ENCODE measurements at regions not wholly inside any gene's neighbourhood (a gene's known extent, or its start where the extent isn't known, plus 50 kb on each side); places are given as distances from the start of the nearest gene placed in this dataset.

GRCh38 chr13:110773480-110773879, 60.0 kb downstream of the ING1 start:
- no peak for DNase-seq

GRCh38 chr13:110774051-110774450, 60.6 kb downstream of the ING1 start:
- DNase-seq: no peak

- no peak for DNase-seq
Observed at GRCh38 chr13:110774490-110774889, 61.0 kb downstream of the ING1 start.

- no peak for DNase-seq
Observed at GRCh38 chr13:110775576-110775975, 62.1 kb downstream of the ING1 start.

GRCh38 chr13:110777251-110777820, 63.8 kb downstream of the ING1 start:
- DNase-seq: no peak

- no peak for DNase-seq
Observed at GRCh38 chr13:110779022-110779421, 65.5 kb downstream of the ING1 start.

GRCh38 chr13:110780422-110780821, 66.9 kb downstream of the ING1 start:
- no peak for DNase-seq

- DNase-seq: no peak
Observed at GRCh38 chr13:110782185-110782584, 68.7 kb downstream of the ING1 start.

- DNase-seq: no peak
Observed at GRCh38 chr13:110784704-110785103, 71.2 kb downstream of the ING1 start.

- DNase-seq: no peak
Observed at GRCh38 chr13:110788778-110789177, 75.3 kb downstream of the ING1 start.

- no peak for DNase-seq
Observed at GRCh38 chr13:110789871-110790270, 76.4 kb downstream of the ING1 start.

- DNase-seq: no peak
Observed at GRCh38 chr13:110790371-110790770, 76.9 kb downstream of the ING1 start.

GRCh38 chr13:110794209-110794608, 80.7 kb downstream of the ING1 start:
- DNase-seq: no peak

- no peak for DNase-seq
Observed at GRCh38 chr13:110797230-110797877, 83.9 kb downstream of the ING1 start.

GRCh38 chr13:110798081-110798994, 84.8 kb downstream of the ING1 start:
- DNase-seq: no peak

GRCh38 chr13:110799246-110800236, 86.0 kb downstream of the ING1 start:
- DNase-seq: no peak

- DNase-seq: no peak
Observed at GRCh38 chr13:110801044-110801443, 87.5 kb downstream of the ING1 start.

- DNase-seq: no peak
Observed at GRCh38 chr13:110802260-110802659, 88.8 kb downstream of the ING1 start.

GRCh38 chr13:110806636-110807035, 93.1 kb downstream of the ING1 start:
- DNase-seq: no peak

- no peak for DNase-seq
Observed at GRCh38 chr13:110807546-110807945, 94.0 kb downstream of the ING1 start.

- no peak for DNase-seq
Observed at GRCh38 chr13:110808138-110808537, 94.6 kb downstream of the ING1 start.

- no peak for DNase-seq
Observed at GRCh38 chr13:110809871-110810486, 96.5 kb downstream of the ING1 start.
